ENCODE measurements at regions not wholly inside any gene's neighbourhood (a gene's known extent, or its start where the extent isn't known, plus 50 kb on each side); places are given as distances from the start of the nearest gene placed in this dataset.

DNA sequence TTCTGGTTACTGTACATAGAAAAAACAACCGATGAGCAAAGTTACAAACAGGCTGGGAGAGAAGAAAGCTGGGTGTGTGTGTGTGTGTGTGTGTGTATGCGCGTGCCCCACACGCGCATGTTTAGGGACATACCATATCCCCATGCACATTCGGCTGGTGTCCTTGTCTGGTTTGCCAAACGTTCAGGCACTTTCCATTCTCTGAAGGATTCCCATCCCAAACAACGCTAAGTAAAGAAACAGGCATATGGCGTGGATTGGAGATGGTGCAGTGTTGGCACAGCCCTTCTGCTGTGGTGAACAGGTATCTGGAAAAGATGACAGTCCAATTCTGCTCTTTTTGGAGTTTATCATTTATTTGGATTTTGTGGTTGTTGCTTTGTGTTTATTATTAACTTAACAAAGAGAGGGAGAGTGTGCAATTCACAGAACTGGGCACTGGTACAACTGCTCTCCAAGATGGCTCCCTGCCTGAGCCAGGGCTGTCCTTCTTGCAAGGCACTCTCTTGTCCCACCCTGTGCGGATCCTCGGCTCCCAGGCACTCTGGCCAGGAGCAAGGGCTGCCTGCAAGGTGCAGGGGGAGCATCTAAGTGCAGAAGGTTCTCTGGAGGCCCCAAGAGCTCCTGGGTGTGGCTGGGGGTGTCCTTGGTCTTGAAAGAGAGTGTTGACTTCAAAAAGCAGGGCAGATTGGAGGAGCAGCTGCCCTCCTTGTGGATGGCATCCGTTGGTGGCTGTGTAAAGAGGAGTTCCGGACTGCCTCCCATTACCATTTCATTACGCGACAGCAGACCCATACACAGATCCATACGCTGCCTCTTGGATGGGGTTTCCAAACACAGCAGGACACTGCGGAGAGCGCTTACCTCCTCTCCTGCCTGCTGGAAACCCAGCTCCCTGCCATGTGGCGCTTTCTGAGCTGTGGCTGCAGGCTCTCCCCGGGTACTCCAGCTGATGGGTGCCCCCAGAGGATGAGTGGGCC lies 263.1 kb downstream of the ZNF536 start:
- DNase-seq (ENCODE audit: low read depth in 2 of 2): no peak

DNA sequence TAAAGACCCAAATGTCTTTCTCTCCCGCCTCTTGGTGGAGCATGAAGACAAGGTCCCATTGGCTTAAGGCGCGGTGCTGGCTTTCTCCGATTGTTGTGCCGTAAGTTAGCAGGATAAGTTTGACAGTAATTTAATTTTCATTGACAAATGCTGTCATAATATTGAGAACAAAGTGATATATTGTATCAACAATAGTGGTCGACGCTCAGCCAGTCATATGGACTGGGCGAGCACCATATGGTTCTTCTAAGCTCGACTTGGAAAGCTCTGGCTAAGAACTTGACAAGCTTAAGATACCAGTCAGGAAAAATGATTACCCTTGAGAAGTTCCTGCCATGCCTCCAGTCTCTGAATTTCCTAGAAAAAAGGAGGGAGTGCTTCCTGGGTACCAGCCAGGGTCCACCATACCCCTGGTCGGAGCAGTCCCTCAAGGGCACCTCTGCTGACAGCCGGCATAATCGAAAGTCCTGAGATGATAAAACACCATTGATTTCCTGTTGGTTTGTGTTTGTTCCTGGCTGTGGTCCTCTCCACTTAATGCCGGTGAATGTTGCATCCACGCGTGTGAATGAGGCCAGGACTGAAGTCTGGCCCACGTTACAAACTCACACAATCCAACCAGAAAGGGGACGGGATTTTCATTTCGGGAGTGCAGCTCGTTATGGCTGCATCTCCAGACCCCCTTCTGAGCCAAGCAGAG lies 262.1 kb downstream of the ZNF536 start:
- no peak for DNase-seq (ENCODE audit: low read depth in 2 of 2)

DNA sequence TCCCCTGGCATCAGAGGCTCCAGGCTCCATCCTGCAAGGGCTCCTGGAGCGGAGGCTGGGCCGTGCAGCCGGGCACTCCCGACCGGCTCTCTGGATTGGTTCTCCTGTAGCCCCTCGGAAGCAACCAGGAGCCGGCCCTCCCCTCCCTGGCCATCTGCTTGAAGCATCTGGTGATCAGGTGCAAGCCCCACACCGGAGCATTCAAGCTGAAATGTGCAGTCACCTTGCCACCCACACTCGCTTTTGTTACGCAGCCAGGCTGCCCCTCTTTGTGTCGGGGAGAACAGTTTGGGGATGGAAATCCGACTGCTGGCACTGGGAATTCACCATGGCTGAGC lies 258.8 kb downstream of the ZNF536 start:
- DNase-seq (ENCODE audit: low read depth in 2 of 2): no peak

DNA sequence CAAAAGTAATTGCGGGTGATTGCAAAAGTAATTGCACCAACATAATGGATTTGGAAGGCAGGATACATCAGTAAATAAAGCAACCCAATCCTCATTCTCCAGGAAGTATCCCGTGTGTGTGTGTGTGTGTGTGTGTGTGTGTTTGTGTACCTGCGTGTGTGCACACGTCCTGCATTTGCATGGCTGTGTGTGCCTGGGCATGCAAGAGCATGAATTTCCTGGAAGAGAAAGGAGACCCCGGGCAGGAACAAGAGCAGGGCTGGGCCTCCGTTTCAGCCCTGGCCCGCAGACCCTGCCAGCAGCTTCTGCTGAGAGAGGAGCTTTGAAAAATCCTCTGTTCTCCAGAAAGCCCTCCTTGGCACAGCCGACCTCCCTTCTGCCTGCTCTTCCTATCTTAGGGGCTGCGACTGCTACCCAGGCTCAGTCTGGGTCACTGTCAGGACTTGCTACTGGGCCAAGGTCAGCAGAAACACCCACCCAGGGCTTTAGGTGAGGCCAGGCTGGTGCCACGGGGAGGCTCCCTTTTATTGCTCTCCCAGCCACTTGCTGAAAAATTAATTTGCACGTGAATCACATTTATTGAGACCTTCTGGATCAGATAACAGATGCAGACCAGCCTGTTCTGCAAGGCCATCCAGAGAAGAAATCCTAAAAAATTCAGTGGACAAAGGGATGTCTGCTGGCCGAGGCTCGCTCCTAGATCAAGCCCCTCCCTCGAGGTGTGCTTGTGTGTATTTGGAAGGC lies 258.3 kb downstream of the ZNF536 start:
- DNase-seq (ENCODE audit: low read depth in 2 of 2): no peak

DNA sequence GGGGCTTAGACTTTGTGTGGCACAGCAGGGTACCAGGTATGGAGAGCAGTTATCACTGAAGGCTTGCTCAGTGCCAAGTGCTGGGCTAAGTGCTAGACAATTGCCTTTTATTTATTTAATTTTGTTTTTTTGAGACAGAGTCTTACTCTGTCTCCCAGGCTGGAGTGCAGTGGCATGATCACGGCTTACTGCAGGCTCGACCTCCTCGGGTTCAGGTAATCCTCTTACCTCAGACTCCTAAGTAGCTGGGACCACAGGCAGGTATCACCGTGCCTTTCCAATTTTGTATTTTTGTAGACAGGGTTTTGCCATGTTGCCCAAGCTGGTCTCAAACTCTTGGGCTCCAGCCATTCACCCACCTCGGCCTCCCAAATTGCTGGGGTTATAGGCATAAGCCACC lies 256.9 kb downstream of the ZNF536 start:
- no peak for DNase-seq (ENCODE audit: low read depth in 2 of 2)

DNA sequence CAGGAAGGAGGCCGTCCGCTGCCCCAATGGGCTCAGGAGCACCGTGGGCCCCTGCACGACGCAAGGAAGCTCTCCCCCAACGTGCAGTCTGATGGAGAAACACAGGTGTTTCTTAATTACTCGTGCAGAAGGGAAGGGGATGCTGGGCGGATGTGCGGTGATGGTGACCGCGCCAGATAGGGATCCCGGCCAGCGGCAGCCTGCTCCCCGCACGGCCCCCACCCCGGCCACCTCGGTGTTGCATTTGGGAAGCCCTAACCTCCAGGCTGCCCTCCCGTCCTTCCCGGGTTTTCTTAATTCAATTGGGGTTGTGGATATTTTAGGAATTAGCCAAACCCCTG lies 254.4 kb downstream of the ZNF536 start:
- DNase-seq (ENCODE audit: low read depth in 2 of 2): no peak

DNA sequence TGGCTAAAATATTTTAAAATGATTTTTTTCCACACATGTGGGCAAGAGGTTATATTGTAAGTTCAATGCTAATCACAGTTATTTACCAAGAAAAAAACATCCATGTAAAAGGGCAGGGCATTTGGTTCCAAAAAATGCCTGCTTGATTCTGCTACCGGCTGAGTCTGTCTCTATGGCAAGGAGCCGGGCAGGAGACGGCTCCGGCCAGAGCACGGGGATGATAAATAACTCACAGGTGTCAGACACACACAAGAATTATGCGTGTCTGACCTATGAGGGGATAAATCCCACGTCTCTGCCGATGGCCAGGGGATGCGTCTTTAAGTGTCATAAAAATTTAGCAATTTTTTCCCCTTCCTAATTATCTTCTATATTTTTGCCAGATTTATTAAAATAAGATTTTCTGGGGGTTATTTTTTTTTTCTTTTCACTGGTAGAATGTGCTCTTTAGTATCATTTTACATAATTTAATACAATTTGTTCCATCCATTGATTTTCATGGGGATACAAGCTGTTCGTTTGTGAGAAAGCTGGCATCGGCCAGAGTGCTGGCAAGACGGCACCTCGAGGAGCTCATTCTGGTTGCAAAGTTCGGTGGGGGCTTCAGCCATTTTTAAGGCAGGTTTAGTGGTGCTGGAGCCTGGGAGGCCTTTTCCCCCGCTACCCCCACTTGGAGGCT lies 253.9 kb downstream of the ZNF536 start:
- no peak for DNase-seq (ENCODE audit: low read depth in 2 of 2)

DNA sequence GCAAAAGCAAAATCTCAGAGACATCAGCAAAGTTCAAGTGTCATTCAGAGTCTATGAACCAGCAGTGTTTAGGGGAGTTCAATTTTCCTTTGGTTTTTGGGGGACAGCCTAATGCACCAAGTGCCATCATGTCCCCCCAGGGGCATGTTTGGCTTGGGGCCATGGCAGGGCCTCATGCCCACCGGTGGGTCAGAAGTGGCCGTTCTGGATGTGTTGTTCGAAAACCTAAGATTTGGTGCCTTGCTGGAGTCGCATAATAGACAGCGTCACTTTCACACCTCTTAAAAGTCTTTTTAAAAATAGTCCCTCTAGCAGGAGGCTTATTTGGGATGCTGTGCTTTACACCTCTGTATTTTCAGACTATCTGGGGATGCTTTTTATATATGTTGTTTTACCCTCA lies 250.1 kb downstream of the ZNF536 start:
- no peak for DNase-seq (ENCODE audit: low read depth in 2 of 2)

DNA sequence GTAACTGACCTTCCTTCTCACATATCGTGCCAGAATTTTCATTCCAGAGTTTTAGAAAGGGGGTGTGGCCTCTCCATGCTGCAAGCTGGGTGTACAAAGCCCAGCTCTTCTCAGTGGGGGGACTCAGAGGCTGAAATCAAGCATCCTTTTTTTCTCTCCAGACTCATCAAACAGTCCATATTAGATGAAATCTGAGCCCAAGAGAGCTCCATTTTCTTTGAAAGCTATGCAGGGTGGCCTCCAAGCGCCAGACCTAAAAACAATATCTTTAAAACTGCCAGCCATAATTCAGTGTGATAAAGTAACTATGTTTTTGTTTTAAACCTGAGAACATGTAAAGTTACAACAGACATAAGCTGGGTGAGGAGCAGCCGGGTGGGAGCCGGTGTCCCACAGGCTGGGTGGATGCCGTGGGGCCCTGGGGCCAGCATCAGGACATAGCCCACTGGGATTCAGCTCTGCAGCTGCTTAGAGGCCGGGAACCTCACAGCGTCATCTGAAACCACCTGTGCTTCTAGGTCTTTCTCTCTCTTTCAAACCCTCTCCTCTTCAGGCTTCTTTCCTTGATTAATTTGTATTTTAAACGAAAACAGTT lies 249.2 kb downstream of the ZNF536 start:
- no peak for DNase-seq (ENCODE audit: low read depth in 2 of 2)

DNA sequence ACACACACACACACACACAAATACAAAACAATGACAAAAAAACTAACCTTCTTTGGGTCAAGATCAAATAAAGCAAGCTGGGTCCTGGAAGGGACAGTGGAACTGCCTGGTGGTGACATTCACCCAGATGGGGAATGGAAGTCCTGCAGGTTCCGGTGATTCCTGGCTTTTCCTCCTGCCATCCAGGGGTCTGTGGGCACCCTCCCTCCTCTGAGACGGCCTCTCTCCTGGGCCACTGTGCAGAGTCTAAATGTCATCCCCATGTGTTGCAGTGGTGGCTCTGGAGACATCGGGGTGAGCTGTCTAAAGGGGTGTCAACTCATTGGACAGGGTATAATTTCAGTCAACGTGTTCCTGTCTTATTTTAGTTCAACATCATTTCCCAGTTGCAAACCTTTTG lies 248.2 kb downstream of the ZNF536 start:
- DNase-seq (ENCODE audit: low read depth in 2 of 2): no peak

DNA sequence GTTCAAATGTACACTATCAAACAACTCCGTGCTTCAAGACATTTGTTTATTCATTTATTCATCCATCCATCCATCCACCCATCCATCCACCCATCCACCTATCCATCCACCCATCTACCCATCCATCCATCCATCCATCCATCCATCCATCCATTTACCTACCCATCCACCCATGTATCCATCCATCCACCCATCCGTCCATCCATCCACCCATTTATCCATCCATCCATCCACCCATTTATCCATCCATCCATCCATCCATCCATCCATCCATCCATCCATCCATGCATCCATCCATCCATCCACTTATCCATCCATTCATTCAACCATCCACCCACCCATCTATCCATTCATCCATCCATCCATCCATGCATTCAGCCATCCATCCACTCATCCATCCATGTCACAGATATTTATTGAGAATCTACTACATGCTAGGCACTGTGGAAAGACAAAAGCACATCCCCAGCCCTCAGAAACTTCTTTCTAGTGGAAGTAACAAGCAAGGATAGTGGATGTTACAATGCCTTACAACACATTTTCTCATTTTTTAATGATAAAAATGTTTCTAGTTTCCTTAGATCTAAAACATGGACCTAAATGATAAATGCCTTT lies 237.6 kb downstream of the ZNF536 start:
- DNase-seq (ENCODE audit: low read depth in 2 of 2): no peak

DNA sequence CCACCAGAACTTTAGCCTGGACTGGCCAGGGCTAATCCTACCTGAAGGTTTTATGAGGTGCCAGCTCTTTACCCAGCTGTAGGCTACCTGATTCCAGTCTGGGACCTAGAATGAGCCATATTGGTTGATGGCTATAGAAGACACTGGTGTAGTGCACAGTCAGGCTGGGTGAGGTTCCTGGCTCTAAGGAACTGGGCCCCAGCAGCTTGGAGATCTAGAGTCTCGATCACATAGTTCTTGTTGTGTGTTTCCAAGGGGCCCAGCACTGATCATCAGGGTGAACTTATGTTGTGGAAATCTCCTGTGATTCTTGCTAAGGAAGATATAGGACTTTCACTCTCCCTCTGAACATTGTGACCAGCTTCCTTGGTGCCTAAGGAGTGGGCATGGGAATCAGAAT lies 236.3 kb downstream of the ZNF536 start:
- no peak for DNase-seq (ENCODE audit: low read depth in 2 of 2)

Measured in fibroblast of skin of left biceps (primary cell).